EH (cell line): ENCODE measurements at regions not wholly inside any gene's neighbourhood (a gene's known extent, or its start where the extent isn't known, plus 50 kb on each side); places are given as distances from the start of the nearest gene placed in this dataset.
"Not testable (repeated sequence)": the region's sequence is repeated elsewhere in the genome, so short reads cannot be mapped to it uniquely, and the experiment has no call there.

Source experiments
- DNase-seq: peaks from one replicate; pipeline ENCODE4 v3.0.0-alpha.2; 2015; ENCODE audit warnings: low read depth

DNA sequence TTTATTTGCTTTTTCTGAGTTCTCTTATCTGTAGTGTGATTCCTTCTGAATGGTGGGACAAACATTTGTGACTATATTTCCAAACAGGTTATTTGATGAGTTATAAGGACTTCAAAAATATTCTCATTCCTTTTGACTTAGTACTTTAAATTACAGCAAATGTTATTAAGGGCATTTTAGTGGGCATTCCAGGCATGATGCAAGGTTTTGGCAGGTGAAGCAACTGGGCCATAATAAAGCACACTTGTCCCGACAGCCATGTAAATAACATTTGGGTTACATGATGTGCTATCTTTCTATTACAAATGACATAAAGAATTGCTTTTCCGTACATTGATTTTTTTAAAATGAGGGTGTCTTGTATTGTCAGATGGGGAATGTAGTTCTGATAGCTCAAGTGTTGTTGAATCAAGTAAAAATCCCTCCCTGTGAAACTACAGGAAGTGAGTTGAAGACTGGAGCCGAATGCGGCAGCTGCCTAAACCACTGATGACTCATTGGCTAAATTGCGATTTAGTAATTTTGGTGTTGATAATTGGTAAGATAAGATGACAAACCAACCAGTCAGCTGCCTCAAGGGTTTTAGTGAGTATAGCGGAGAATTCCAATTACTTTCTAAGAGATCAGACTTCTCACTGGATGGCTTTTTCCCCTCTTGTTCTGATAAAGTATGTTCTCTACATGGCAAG, 231.3 kb upstream of the NPY start:
- peak; percentile 93 for DNase-seq

DNA sequence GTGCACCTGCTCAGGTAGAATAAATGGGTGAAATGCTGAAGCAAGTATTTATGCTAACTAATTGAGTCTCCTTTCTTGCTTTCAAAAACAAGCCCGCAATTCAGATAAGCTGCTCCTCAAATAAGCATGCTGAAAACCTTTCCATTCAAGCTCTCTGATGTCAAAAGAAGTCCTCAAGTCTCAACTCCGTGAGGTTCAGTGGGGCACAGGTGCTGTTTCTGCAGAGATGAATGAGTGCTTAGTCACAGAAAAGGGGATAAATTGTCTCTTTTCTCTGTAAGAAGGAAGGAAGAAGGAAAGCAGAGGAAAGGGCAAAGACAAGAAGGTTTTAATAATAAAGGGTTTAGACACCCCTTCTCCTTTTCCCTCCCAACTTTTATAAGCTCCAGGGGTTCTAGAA, 229.8 kb upstream of the NPY start:
- no peak for DNase-seq

DNA sequence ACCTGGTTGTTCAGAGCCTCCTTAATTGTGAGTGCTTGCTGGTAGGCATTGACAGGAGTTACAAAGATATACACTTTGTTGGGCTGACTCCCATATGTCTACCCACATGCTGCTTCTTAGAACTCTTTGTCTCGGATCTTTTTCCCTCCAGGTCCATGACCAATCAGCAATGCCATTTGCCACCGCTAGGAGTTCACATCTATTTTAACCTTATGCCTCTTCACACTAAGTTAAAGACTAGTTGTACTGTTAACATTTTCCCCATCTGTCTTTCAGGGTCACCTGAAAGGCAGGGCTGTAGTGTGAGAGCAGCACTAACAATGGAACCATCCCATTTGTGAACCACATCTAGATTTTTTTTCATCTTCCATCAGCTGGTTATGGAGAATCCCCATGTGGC, 226.7 kb upstream of the NPY start:
- DNase-seq: no peak

DNA sequence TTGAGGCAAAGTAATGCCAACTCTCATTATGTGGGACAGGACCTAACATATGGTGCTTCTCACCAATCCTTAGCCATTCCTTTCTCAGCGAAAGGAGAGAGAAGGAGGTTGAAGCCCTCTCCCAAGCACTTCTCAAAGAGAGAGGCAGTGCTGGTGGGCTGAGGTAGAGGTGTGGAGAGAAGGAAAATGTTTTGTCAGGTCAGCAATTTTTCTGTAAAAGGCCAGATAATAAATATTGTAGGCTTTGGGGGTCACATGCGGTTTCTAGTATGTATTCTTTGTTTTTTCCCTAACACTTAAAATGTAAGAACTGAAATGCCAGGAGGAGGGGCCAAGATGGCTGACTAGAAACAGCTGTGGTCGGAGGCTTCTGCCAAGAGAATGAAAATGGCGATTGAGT, 225.0 kb upstream of the NPY start:
- DNase-seq: no peak

DNA sequence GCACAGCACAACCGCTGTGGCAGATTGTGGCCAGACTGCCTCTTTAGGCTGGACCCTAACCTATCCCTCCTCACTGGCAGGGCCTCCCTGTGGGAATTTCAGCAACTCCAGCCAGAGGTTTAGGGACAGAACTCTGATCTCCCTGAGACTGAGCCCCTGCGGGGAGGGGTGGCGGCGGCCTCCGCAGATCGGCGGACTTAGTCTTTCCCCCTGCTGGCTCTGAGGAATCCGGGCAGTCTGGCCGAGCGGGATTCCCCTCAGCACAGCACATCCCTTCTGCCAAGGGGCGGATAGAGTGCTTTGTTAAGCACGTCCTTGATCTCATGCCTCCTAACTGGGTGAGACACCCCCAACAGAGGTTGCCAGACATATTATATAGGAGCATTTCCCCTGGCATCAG, 224.2 kb upstream of the NPY start:
- DNase-seq: no peak

DNA sequence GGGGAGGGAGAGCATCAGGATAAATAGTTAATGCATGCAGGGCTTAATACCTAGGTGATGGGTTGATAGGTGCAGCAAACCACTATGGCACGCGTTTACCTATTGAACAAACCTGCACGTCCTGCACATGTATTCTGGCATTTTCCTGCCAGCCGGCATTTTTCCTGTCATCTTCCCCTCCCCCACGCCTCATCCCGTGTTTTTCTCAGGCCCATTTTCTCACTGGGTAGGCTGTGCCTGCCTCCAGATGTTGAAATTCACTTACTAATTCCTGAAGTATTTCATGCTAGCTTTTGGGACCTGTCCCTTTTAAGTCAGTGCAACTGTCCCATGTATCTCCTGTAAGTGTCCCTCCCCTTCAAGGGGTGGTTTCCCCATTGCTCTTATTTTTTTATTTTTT, 220.3 kb upstream of the NPY start:
- DNase-seq: no peak

DNA sequence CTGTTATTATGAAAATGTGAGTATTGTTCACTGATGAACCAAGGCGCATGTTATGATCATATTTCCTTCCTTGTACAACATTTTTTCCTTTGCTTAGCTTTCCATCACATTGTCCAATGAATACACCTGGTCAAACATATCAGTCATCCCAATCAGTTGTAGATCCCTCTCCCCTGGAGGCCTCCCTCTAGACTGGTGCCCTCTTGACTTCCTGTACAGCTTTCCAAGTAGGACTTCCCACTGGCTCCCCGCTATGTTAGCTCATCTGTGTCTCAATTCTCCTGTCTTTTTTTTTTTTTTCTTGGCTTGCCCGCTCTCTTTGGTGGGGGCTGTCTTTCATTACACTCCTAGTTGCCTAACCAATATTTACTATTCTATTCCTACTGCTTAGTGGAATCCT, 214.2 kb upstream of the NPY start:
- DNase-seq: no peak

DNA sequence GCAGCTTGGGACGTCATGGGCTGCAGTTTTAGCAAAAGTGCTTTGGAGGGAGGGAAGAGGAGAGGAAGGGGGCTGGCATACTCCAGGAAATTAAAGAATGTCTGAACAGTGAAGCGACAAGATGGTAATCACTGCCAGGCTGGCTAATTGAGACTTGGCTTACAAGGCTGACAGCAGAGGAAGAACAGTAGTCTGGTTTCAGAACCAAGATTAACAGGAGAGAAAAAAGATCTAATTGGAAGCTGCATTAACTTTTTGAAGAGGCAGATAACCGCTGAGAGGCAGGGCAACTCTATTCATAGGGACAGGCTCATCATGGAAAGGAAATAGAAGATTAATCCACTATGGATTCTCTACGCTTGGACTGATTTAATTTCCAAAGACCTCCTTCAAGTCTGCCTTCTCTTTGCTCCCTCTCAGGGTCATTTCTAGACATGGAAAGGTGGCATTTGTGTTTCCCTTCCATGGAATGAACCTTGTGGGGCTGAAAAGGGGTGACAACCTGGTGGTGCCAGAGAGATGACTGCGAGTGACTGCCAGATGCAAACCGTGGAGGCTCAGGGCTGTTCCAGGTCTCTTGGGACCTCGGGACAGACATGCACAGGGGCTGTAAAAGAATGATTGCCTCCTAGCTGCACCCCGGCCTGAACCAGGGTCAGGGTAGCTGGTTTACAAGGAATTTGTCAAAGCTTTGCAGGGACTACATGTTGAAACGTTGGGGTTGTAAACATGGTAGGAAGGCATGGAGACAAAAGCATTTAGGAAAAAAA, 210.2 kb upstream of the NPY start:
- no peak for DNase-seq

DNA sequence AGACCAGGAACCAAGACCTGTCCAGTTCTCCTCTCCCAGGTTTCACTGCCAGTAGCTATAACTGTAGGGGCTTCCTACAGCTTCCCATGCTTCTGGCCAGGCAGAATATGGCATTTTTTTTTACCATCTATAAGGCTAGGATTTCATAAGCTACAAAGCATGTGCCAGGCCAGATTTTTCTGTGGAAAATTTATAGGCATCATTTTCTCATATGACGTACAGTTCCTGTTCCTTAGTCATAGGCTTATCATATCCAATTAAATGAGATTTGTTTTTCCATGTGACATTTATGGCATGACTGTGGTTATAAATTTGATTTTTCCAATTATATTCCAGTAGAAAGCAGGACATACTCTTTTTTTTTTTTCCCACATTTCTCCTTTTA, 208.6 kb upstream of the NPY start:
- peak; percentile 43 for DNase-seq

DNA sequence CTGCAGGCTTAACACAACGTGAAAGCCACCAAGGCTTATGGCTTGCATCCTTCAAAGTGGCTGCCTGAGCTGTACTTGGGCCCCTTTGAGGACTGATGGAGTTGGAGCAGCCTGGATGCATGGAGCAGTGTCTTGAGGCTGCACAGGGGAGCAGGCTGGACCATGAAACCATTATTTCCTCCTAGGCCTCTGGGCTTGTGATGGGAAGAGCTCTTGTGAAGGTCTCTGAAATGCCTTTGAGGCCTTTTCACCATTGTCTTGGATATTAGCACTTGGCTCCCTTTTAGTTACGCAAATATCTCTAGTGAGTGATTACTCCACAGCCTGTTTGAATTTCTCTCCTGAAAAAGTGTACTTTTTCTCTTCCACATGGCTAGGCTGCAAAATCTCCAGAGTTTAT, 201.2 kb upstream of the NPY start:
- no peak for DNase-seq

DNA sequence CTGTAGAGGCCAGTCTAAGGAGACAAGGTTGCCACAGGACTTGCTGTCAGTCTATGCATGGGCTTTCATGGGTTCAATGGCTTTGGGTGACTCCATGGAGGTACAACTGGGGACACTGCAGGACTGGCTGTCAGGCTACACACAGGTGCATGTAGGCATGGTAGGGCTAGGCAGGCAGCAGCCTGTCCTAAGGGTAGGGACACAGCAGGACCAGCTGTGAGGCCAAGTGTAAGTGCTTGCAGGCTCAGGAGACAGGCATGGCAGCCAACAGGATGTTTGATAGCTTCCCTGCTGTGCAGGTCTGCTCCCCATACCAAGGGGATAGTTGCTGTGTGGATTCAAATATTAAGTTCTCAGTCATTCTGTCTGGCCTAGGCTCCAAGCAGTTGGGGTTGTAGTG, 181.0 kb upstream of the NPY start:
- DNase-seq: no peak

DNA sequence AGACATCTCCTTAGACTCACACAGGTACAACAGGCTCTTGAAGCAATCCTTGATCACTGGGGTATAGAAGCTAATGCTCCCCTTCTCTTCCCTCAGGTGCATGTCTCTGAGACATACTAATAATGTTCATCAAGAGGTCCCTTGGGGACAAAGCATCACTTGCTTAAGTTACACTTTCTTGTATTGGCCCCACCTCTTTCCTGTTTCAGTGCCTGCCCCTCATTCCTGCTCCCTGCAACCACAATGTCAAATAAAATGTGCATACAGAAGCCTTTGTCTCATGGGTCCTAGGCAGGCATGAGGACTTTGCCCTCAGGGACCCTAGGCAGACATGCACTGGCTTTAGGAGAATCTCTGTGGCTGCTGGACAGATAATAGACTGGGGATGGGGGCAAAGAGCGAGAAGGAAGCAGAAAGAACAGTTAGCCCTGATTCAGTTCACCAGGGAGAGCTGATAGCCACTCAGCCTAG, 175.0 kb upstream of the NPY start:
- DNase-seq: no peak

DNA sequence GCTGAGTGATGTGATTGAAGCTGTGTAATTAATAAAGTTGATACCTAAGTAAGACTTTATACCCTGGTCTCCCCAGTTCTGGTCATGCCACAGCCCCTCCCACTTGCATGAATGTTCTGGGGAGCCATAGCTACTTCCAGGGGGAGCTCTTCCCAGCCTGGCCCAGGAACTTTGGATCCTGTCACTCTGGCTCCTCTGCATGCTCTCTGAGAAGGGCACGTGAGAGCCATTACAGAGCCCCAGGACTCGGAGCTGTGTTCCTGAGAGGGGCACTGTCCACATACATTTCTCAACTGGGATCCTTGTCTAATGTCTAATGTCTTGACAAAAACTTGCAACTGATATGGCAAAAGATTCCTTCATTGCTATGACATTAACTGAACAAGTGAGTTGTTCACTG, 173.9 kb upstream of the NPY start:
- no peak for DNase-seq

DNA sequence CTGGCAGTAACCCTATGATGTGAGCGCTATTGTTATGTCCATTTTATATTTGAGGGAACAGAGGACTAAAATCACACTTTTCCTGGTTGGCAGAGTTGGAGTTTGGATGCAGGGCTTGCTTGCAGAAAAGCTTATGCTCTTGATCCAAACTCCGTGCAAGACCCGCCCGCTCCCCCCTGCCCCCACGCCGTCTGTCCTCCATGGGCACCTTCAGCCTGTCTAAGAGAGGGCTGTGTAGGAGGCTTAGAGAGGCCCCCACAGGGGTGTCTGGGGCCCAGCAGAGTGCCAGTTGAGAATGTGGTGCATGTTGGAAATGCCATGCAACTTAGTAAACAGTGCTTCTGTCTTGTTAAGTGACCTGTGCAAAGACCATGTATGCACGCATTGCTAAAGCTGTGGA, 170.5 kb upstream of the NPY start:
- DNase-seq: no peak

DNA sequence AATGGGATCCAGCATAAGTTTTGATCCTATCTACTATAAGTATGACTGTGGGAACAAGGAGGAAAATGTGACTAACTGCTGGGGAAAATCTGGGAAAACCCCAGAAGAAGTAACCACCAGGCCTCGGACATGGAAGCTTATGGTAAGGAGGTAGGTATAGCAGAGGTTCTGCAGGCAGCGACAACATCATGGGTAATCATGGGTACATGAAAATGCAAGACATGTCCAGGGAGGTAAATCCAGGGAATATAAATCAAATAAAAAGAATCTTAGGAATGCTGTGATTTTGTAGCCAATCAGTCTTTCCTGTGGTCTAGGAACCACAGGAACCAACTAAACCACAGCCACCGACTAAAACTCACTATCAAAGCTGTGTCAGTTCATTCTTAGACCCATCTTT, 168.3 kb upstream of the NPY start:
- no peak for DNase-seq

DNA sequence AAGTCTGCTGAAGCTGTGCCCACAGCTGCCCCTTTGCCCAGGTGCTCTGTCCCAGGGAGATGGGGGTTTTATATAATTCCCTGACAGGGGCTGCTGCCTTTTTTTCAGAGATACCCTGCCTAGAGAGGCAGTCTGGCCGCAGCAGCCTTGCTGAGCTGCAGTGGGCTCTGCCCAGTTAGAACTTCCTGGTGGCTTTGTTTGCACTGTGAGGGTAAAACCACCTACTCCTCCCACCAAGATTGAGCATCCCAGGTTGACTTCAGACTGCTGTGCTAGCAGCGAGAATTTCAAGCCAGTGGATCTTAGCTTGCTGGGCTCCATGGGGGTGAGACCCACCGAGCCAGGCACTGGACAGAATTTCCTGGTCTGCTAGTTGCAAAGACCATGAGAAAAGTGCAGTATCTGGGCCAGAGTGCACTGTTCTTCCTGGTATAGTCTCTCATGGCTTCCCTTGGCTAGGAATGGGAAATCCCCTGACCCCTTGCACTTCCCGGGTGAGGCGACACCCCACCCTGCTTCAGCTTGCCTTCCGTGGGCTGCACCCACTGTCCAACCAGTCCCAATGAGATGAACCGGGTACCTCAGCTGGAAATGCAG, 166.0 kb upstream of the NPY start:
- not testable (repeated sequence) for DNase-seq

DNA sequence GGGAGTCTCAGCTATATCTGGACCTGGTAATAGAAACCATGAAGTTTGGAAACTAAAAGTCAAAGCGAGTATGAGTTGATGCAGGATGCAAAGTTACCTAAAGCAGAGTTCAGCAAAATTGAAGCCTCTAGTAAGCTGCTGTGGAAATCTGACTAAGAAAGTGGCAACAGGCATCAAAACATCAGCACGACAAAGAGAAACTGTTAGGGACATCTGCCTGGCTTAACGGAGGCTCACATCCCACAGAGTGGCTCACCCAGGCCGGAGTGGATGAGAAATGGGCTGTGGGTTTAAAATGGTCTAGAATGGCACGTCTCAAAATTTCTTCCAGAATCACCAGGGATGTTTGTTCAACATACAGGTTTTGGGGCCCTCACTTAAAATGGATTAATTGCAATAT, 164.1 kb upstream of the NPY start:
- no peak for DNase-seq

DNA sequence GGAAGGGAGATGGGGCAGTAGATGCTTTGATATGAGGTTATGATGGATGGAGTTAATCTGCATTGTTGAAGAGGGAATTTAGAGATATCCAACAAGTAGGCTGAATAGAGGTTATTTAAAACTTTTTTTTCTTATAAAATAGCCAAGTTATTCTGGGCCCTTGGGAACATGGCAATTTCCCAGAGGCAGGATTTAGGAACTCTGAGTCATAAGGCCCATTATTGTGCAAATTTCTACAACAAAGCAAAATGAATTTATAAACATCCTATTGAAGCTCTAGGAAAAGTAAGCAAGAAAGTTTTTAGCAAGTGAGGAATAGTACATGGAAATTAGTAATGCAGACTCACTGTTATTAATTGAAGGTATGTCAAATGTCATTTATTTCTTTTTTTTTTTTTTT, 160.9 kb upstream of the NPY start:
- peak; percentile 19 for DNase-seq

DNA sequence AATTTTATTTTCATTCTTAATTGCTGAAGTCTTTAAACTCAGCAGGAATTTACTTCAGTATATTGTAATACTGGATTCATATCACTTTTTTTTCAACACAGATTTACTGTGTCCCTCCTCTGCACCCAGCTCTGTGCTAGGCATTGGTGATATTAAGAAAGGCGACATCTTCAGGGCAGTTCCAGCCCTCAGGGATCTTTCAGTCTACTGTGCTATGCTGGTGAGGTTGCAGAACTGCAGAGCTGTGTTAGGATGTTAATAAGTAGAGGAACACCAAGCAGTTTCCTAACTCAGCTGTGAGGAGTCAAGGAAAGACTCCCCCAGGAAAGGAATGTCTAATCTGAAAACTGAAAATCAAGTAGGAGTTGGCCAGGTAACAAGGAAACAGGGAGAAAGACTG, 158.2 kb upstream of the NPY start:
- DNase-seq: no peak

DNA sequence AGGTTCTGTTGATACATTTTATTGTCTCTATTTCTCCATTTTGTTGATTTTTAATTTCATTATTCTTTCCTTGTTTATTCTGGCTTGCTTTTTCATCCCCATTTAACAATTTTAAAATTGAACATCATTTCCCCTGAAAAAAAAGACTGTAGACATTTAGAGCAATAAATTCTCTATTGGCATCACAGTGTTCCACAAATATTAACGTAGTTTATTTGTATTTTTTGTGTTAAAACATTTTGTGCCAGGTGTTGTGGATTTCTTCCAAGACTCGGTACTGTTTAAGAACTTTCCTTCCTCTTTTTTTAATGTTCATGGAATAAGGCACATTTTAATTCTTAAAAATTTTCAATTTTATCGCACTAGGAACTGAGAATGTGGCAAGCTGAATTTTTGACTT, 156.1 kb upstream of the NPY start:
- DNase-seq: no peak

DNA sequence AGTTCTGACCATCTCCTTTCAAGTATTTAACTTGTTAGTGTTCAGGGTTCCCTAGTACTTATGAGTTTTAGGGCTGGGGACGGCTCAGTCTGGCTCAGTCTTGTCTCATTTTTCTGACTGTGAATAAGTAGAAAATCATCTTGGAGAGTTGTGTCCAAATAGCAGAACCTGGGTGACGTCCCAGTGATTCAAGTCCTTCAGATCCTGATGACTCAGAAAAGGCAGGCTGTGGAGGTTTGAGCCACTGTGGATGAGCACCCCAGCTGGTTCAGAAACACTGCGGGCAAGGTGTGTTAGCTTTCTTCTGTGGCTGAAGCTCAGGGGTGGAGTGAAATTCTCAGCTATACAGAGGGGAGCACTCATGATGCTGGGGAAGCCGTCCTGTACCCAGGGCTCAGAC, 154.4 kb upstream of the NPY start:
- DNase-seq: peak; percentile 59

DNA sequence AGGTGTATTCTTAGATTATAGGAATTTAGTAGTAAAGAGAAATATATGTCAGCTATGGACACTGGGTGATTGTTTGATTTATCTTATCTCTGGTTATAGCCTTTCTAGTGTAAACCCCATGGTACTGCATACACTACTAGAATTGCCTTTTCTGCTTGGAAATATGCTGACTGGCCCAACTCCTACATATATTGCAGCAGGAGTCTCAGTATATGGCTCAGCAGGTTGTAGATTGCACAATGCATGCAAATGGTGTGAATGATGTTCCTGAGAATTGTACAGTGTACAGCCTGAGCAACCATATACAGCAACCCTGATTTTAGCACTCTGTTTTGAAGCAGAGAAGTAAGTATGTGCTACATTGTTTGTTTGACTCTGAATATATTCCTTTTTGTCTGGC, 153.4 kb upstream of the NPY start:
- DNase-seq: no peak

DNA sequence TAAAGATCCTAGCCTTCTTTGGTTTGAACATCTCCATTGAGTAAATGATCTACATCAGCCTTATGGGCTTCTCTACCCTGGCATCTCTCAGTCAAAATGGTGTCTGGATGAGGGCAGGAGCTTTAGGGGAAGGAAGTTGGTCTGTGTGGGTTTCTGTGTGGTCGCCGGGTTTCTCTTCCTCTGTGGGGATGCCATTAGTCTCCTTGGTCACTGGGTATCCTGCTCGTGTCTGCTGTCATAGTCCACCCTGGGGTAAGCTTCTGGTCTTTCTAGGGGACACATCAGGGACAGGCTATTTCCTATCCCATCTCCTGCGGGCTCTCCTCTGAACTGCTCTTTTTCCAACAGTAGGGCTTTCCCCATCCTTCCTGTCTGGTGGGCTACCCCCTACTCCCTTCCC, 150.3 kb upstream of the NPY start:
- no peak for DNase-seq

DNA sequence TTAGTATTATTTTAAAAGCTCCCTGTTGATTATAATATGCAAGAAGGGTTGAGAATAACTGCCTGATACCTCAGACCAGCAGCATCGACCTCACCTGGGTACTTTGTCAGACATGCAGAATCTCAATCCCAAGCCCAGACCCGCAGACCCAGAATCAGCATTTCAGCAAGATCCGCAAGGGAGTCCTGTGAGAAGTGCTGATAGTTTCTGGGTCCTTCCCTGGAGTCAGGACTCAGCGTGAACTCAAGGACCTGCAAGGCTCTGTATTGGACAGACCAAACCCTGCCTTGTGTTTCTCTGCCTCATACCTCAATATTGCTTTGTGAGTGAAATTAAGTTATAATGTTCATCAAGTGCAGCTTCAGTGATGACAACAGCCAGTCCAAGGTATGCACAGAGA, 149.5 kb upstream of the NPY start:
- no peak for DNase-seq
